ENCODE measurements at regions not wholly inside any gene's neighbourhood (a gene's known extent, or its start where the extent isn't known, plus 50 kb on each side); places are given as distances from the start of the nearest gene placed in this dataset.

- DNase-seq (ENCODE audit: low spot score) (no peak), ATAC-seq (no peak)
- H3K36me3 Mint-ChIP-seq = peaks cover 2% of the 10 kb centered on the region; the same call in 1 of the 2 replicates
- no peak overlapping the region for H3K4me3 Mint-ChIP-seq
- no peaks in the 10 kb centered on the region for H3K4me1 Mint-ChIP-seq
- H3K27me3 Mint-ChIP-seq (ENCODE audit: low read depth) = no peaks in the 10 kb centered on the region; the same call in 1 of the 2 replicates
- TF ChIP-seq, protein P1, sequence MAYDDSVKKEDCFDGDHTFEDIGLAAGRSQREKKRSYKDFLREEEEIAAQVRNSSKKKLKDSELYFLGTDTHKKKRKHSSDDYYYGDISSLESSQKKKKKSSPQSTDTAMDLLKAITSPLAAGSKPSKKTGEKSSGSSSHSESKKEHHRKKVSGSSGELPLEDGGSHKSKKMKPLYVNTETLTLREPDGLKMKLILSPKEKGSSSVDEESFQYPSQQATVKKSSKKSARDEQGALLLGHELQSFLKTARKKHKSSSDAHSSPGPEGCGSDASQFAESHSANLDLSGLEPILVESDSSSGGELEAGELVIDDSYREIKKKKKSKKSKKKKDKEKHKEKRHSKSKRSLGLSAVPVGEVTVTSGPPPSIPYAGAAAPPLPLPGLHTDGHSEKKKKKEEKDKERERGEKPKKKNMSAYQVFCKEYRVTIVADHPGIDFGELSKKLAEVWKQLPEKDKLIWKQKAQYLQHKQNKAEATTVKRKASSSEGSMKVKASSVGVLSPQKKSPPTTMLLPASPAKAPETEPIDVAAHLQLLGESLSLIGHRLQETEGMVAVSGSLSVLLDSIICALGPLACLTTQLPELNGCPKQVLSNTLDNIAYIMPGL (CRISPR knock-in tag; IDR thresholded peaks at IDR 0.05) = no peak
- no peak for TF ChIP-seq ZBTB43 (CRISPR knock-in tag; IDR thresholded peaks at IDR 0.05)
- no peak for TF ChIP-seq ETV6 (CRISPR knock-in tag; IDR thresholded peaks at IDR 0.05)
- no peak for TF ChIP-seq FOXP1 (CRISPR knock-in tag; IDR thresholded peaks at IDR 0.05; ENCODE audit: borderline replicate concordance)
- TF ChIP-seq ZNF281 (CRISPR knock-in tag; IDR thresholded peaks at IDR 0.05) = no peak
- no peak for TF ChIP-seq ZNF263 (CRISPR knock-in tag; IDR thresholded peaks at IDR 0.05; ENCODE audit: low read depth)
- peaks cover 8% of the 10 kb centered on the region for H3K9me3 Mint-ChIP-seq
- ChIA-PET CTCF (no interaction called here), POLR2A (no interaction called here)
- H3K27ac Mint-ChIP-seq = no peak overlapping the region
Measured at GRCh38 chr15:39286706-39287105, 294.2 kb upstream of the THBS1 start.

- Mint-ChIP-seq H3K27ac (no peak overlapping the region), H3K27me3 (ENCODE audit: low read depth) (peaks cover 3% of the 10 kb centered on the region; the same call in 1 of the 2 replicates), H3K9me3 (peaks cover 11% of the 10 kb centered on the region), H3K4me3 (no peak overlapping the region), H3K36me3 (no peaks in the 10 kb centered on the region), H3K4me1 (no peaks in the 10 kb centered on the region)
- ChIA-PET CTCF (no interaction called here), POLR2A (no interaction called here)
- ATAC-seq (no peak), DNase-seq (ENCODE audit: low spot score) (no peak)
- TF ChIP-seq RORB (CRISPR knock-in tag; IDR thresholded peaks at IDR 0.05) (no peak), HMGA2 (CRISPR knock-in tag; IDR thresholded peaks at IDR 0.05) (no peak), ZNF671 (CRISPR knock-in tag; IDR thresholded peaks at IDR 0.05) (no peak), JUN (CRISPR knock-in tag; IDR thresholded peaks at IDR 0.05) (no peak), FOXP1 (CRISPR knock-in tag; IDR thresholded peaks at IDR 0.05; ENCODE audit: borderline replicate concordance) (no peak), NR2C2 (CRISPR knock-in tag; IDR thresholded peaks at IDR 0.05) (no peak), TCF7 (CRISPR knock-in tag; IDR thresholded peaks at IDR 0.05; ENCODE audit: low read depth) (no peak), RELA (CRISPR knock-in tag; IDR thresholded peaks at IDR 0.05; ENCODE audit: borderline replicate concordance) (no peak), IRF1 (CRISPR knock-in tag; IDR thresholded peaks at IDR 0.05) (no peak), ZNF423 (CRISPR knock-in tag; IDR thresholded peaks at IDR 0.05) (no peak), TEAD1 (CRISPR knock-in tag; IDR thresholded peaks at IDR 0.05) (no peak), ERG (CRISPR knock-in tag; IDR thresholded peaks at IDR 0.05) (no peak), STAT6 (CRISPR knock-in tag; conservative IDR thresholded peaks at IDR 0.05; ENCODE audit: low read depth) (no peak), CREB1 (CRISPR knock-in tag; IDR thresholded peaks at IDR 0.05) (no peak)
Measured at GRCh38 chr15:39287322-39288195, 293.3 kb upstream of the THBS1 start.
